ENCODE measurements at regions not wholly inside any gene's neighbourhood (a gene's known extent, or its start where the extent isn't known, plus 50 kb on each side); places are given as distances from the start of the nearest gene placed in this dataset.

DNA sequence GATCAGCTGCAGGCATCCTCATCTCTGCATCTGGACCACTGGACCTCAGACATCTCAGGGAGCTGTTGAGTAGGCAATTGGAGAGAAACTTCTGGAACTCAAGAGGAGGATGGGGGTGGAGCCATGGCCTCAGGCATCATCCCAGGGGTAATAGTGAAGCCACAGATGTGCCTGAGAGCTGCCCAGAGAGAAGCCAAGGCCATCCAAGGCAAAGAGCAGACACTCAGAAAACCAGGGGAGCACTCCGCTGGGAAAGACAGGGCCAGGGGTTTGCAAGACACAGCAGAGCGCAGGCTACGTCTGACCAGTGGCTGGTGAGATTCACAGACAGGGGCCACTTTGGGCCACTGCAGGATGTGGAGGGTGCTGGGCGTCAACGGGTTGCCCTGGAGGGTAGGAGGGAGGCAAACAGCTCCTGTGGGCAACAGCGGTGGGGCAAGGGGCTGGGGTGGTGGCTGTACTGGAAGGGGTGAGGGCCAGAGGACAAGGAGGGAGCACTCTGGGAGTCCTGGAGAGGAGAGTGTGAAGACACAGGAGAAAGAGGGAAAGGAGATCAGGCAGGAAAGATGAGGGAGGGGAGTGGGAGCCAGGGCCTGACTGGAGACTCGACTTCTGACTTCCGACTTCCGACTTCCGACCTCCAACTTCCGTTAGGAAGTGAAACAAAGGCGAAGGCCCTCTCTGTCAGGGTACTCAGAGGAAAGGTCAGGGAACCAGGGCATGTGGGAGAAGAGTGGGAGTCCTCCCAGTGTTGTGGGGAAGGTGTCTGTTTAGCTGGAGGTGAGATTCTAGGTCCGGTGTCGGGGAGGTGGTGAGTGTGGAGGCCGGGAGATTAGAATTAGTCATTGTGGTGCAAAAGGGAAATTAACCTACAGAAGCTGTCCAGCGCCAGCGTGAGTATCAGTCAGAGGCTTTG is 69.7 kb upstream of the ANTXRL start:
- TF ChIP-seq, protein P1, sequence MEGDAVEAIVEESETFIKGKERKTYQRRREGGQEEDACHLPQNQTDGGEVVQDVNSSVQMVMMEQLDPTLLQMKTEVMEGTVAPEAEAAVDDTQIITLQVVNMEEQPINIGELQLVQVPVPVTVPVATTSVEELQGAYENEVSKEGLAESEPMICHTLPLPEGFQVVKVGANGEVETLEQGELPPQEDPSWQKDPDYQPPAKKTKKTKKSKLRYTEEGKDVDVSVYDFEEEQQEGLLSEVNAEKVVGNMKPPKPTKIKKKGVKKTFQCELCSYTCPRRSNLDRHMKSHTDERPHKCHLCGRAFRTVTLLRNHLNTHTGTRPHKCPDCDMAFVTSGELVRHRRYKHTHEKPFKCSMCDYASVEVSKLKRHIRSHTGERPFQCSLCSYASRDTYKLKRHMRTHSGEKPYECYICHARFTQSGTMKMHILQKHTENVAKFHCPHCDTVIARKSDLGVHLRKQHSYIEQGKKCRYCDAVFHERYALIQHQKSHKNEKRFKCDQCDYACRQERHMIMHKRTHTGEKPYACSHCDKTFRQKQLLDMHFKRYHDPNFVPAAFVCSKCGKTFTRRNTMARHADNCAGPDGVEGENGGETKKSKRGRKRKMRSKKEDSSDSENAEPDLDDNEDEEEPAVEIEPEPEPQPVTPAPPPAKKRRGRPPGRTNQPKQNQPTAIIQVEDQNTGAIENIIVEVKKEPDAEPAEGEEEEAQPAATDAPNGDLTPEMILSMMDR (conservative IDR thresholded peaks at IDR 0.05; ENCODE audit: low read depth in 2 of 2) = no peak
- TF ChIP-seq, protein P2, sequence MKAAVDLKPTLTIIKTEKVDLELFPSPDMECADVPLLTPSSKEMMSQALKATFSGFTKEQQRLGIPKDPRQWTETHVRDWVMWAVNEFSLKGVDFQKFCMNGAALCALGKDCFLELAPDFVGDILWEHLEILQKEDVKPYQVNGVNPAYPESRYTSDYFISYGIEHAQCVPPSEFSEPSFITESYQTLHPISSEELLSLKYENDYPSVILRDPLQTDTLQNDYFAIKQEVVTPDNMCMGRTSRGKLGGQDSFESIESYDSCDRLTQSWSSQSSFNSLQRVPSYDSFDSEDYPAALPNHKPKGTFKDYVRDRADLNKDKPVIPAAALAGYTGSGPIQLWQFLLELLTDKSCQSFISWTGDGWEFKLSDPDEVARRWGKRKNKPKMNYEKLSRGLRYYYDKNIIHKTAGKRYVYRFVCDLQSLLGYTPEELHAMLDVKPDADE (IDR thresholded peaks at IDR 0.05) = no peak
- no peak for TF ChIP-seq POLR2AphosphoS5 (IDR thresholded peaks at IDR 0.05; ENCODE audit: low read depth)
- no peak for TF ChIP-seq NANOG (IDR thresholded peaks at IDR 0.05; ENCODE audit: borderline replicate concordance)
- no peak for TF ChIP-seq EZH2 (IDR thresholded peaks at IDR 0.05; ENCODE audit: low read depth, unreplicated experiment)

All from GM23338 (cell line).